WTC11 (cell line): ENCODE measurements at regions not wholly inside any gene's neighbourhood (a gene's known extent, or its start where the extent isn't known, plus 50 kb on each side); places are given as distances from the start of the nearest gene placed in this dataset.

ENCODE experiments used
- ATAC-seq: fragments of 200-7000 bp; cut with Tn5 transposase; 2 replicates; pipeline ENCODE4 v1.10.0; 2021; ENCODE audit warnings: mild to moderate bottlenecking, moderate library complexity
- CTCF ChIA-PET: fragments of 300-600 bp; sonication (Branson Sonifier 250); formaldehyde crosslinking; loops from one replicate; lab custom pipeline; 2021; ENCODE audit warnings: antibody characterized with exemption; lab: Charles Lee
- POLR2A ChIA-PET: fragments of 350-600 bp; sonication (Branson Sonifier 250); formaldehyde crosslinking; loops from one replicate; lab custom pipeline; 2021; ENCODE audit warnings: antibody characterized with exemption; lab: Charles Lee
- DNase-seq: peaks from one replicate; pipeline ENCODE4 v3.0.0; 2021; ENCODE audit warnings: low spot score
- H3K27ac Mint-ChIP-seq: 2 replicates; pipeline ENCODE4 v1.8.0; 2021; ENCODE audit warnings: mixed read lengths
- H3K27me3 Mint-ChIP-seq: 2 replicates; pipeline ENCODE4 v1.8.0; 2021; ENCODE audit warnings: low read depth, mild to moderate bottlenecking, moderate library complexity, mixed read lengths
- H3K36me3 Mint-ChIP-seq: 2 replicates; pipeline ENCODE4 v1.8.0; 2021; ENCODE audit warnings: mixed read lengths
- H3K4me1 Mint-ChIP-seq: 2 replicates; pipeline ENCODE4 v1.8.0; 2022; ENCODE audit warnings: mixed read lengths
- H3K4me3 Mint-ChIP-seq: 2 replicates; pipeline ENCODE4 v1.8.0; 2021; ENCODE audit warnings: mild to moderate bottlenecking, moderate library complexity, mixed read lengths
- H3K9me3 Mint-ChIP-seq: 2 replicates; pipeline ENCODE4 v1.8.0; 2021; ENCODE audit warnings: mixed read lengths
- ELF4 ChIP-seq: sonication (generic); formaldehyde crosslinking; IDR thresholded peaks from 2 replicates; pipeline ENCODE4 v1.8.1; 2022; ENCODE audit warnings: low read depth, mild to moderate bottlenecking, moderate library complexity, missing genetic modification reagents
- EMX1 ChIP-seq: fragments of 250-450 bp; sonication (Bioruptor Pico); IDR thresholded peaks from 2 replicates; pipeline ENCODE4 v1.8.0; 2021; ENCODE audit warnings: mild to moderate bottlenecking
- ETV6 ChIP-seq: sonication (generic); formaldehyde crosslinking; IDR thresholded peaks from 2 replicates; pipeline ENCODE4 v1.8.1; 2022; ENCODE audit warnings: mild to moderate bottlenecking, missing genetic modification reagents
- GRHL2 ChIP-seq: fragments of 250-450 bp; sonication (Bioruptor Pico); IDR thresholded peaks from 2 replicates; pipeline ENCODE4 v1.8.0; 2022; ENCODE audit warnings: mild to moderate bottlenecking, moderate library complexity; ENCODE audit not compliant: insufficient replicate concordance, severe bottlenecking
- GTF2I ChIP-seq: fragments of 250-450 bp; sonication (Bioruptor Pico); conservative IDR thresholded peaks from 2 replicates; pipeline ENCODE4 v1.4.0; 2021; ENCODE audit warnings: mild to moderate bottlenecking
- HMGA2 ChIP-seq: fragments of 250-450 bp; sonication (Bioruptor Pico); IDR thresholded peaks from 2 replicates; pipeline ENCODE4 v1.4.0; 2021; ENCODE audit warnings: mild to moderate bottlenecking, moderate library complexity
- MXD4 ChIP-seq: fragments of 250-450 bp; sonication (Bioruptor Pico); IDR thresholded peaks from 2 replicates; pipeline ENCODE4 v1.8.0; 2021; ENCODE audit warnings: mild to moderate bottlenecking, moderate library complexity, borderline replicate concordance
- NFATC4 ChIP-seq: fragments of 250-450 bp; sonication (Bioruptor Pico); IDR thresholded peaks from 2 replicates; pipeline ENCODE4 v1.9.0; 2021; ENCODE audit warnings: mild to moderate bottlenecking
- NR3C1 ChIP-seq: sonication (generic); formaldehyde crosslinking; conservative IDR thresholded peaks from 2 replicates; pipeline ENCODE4 v1.8.1; 2023; ENCODE audit warnings: low read depth, mild to moderate bottlenecking, missing genetic modification reagents
- OVOL2 ChIP-seq: fragments of 250-450 bp; sonication (Bioruptor Pico); IDR thresholded peaks from 2 replicates; pipeline ENCODE4 v1.9.0; 2021; ENCODE audit warnings: mild to moderate bottlenecking, borderline replicate concordance
- RORB ChIP-seq: fragments of 250-450 bp; sonication (Bioruptor Pico); IDR thresholded peaks from 2 replicates; pipeline ENCODE4 v1.9.0; 2021; ENCODE audit warnings: mild to moderate bottlenecking
- SMAD4 ChIP-seq: sonication (generic); formaldehyde crosslinking; IDR thresholded peaks from 2 replicates; pipeline ENCODE4 v1.8.0; 2022; ENCODE audit warnings: mild to moderate bottlenecking, missing genetic modification reagents
- ZNF138 ChIP-seq: sonication (generic); formaldehyde crosslinking; conservative IDR thresholded peaks from 2 replicates; pipeline ENCODE4 v1.8.1; 2022; ENCODE audit warnings: mild to moderate bottlenecking, moderate library complexity, missing genetic modification reagents
- ZNF219 ChIP-seq: sonication (generic); formaldehyde crosslinking; IDR thresholded peaks from 2 replicates; pipeline ENCODE4 v1.8.0; 2023; ENCODE audit warnings: missing genetic modification reagents, mild to moderate bottlenecking, borderline replicate concordance
- ZNF263 ChIP-seq: sonication (generic); formaldehyde crosslinking; IDR thresholded peaks from 2 replicates; pipeline ENCODE4 v1.8.1; 2022; ENCODE audit warnings: low read depth, mild to moderate bottlenecking, moderate library complexity, missing genetic modification reagents
- ZNF317 ChIP-seq: sonication (generic); formaldehyde crosslinking; IDR thresholded peaks from 2 replicates; pipeline ENCODE4 v1.8.1; 2023; ENCODE audit warnings: low read depth, mild to moderate bottlenecking, moderate library complexity, missing genetic modification reagents, borderline replicate concordance
- ZNF396 ChIP-seq: fragments of 250-450 bp; sonication (Bioruptor Pico); IDR thresholded peaks from 2 replicates; pipeline ENCODE4 v1.8.0; 2021; ENCODE audit warnings: mild to moderate bottlenecking, moderate library complexity, borderline replicate concordance
- TF ChIP-seq, protein P1 (sequence below): fragments of 250-450 bp; sonication (Bioruptor Pico); IDR thresholded peaks from 2 replicates; pipeline ENCODE4 v1.9.0; 2021; ENCODE audit warnings: moderate library complexity, mild to moderate bottlenecking, inconsistent platforms, borderline replicate concordance
- TF ChIP-seq, protein P2 (sequence below): sonication (generic); formaldehyde crosslinking; IDR thresholded peaks from 2 replicates; pipeline ENCODE4 v1.8.0; 2023; ENCODE audit warnings: mild to moderate bottlenecking, missing genetic modification reagents
- TF ChIP-seq, protein P3 (sequence below): sonication (generic); formaldehyde crosslinking; IDR thresholded peaks from 2 replicates; pipeline ENCODE4 v1.8.1; 2022; ENCODE audit warnings: mild to moderate bottlenecking, missing genetic modification reagents, moderate library complexity, borderline replicate concordance
- TF ChIP-seq, protein P4 (sequence below): sonication (generic); formaldehyde crosslinking; IDR thresholded peaks from 2 replicates; pipeline ENCODE4 v1.8.1; 2023; ENCODE audit warnings: mild to moderate bottlenecking, missing genetic modification reagents, moderate library complexity
- TF ChIP-seq, protein P5 (sequence below): sonication (generic); formaldehyde crosslinking; IDR thresholded peaks from 2 replicates; pipeline ENCODE4 v1.8.1; 2023; ENCODE audit warnings: mild to moderate bottlenecking, moderate library complexity, missing genetic modification reagents
- TF ChIP-seq, protein P6 (sequence below): sonication (generic); formaldehyde crosslinking; IDR thresholded peaks from 2 replicates; pipeline ENCODE4 v1.8.1; 2022; ENCODE audit warnings: low read depth, missing genetic modification reagents, borderline replicate concordance

DNA sequence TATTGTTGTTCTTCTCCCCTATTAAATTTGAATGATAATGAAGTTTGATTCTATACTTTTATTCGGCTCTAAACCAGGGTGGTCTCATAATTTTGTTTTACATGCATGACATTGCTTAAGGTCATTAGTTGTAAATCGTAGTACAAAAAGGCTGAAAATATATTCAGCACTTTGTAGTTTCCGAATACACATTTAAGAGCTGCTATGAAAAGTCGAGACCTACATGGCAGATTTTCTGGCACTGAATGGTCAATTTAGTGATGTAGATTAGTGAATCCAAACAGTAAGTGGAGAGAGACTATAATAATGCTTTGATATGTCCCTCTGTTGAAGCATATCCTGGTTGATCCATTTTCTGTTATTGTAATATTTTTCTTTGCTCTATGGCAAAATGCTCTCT, 254.0 kb upstream of the SOX2 start (continued):
- TF ChIP-seq ZNF317 (CRISPR knock-in tag) (no peak), ZNF219 (CRISPR knock-in tag) (no peak)
- TF ChIP-seq, protein P1, sequence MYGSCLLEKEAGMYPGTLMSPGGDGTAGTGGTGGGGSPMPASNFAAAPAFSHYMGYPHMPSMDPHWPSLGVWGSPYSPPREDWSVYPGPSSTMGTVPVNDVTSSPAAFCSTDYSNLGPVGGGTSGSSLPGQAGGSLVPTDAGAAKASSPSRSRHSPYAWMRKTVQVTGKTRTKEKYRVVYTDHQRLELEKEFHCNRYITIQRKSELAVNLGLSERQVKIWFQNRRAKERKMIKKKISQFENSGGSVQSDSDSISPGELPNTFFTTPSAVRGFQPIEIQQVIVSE (CRISPR knock-in tag): no peak

DNA sequence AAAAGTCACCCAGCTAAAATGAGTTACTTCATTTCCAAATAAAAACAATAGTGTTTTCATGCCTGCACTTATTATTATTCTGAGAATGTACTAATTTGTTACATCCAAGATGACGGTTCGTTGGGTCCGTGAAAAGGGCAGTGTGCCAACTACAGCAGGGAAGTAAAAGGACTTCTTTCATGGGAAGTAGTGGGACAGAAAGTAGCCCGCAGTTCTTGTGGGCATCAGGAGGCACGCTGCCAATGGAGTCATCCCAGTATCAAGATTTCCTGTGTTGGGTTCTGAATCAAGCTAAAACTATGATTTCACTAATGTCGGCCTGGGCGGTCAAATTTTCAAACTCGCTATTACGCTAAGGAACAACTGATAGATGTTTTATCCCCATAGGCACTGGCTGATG, 254.5 kb upstream of the SOX2 start:
- no peak overlapping the region for H3K27ac Mint-ChIP-seq

DNA sequence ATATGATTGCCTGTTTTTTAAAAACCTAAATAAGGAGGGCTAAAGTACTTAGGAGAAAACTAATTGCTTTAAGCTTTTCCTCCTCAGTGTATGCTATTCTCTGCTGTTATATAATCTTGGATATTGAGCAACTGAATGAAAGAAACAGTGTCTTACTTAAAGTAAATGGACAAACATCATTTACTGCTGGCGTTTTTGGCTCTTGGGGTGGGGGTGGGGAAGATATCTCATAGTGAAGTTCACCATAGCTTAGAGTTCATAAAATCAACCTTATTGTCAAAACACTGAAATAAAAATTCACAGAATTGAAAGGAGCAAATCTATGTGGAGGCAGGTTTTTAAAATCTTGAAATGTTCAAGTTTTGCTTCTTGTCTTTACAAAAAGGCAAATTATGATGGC, 256.4 kb upstream of the SOX2 start:
- CTCF ChIA-PET: interaction anchor here (0.6 to 1.1 kb wide), 2 partner anchors 157 to 326 kb away, joined by 3 to 4 read pairs; no protein-coding TSS in a partner anchor
- ATAC-seq (no peak), DNase-seq (no peak)
- peaks cover 30% of the 10 kb centered on the region for H3K4me1 Mint-ChIP-seq
- no peak for TF ChIP-seq ZNF138 (CRISPR knock-in tag)
- TF ChIP-seq RORB: no peak
- no peak for TF ChIP-seq HMGA2 (CRISPR knock-in tag)
- TF ChIP-seq, protein P2, sequence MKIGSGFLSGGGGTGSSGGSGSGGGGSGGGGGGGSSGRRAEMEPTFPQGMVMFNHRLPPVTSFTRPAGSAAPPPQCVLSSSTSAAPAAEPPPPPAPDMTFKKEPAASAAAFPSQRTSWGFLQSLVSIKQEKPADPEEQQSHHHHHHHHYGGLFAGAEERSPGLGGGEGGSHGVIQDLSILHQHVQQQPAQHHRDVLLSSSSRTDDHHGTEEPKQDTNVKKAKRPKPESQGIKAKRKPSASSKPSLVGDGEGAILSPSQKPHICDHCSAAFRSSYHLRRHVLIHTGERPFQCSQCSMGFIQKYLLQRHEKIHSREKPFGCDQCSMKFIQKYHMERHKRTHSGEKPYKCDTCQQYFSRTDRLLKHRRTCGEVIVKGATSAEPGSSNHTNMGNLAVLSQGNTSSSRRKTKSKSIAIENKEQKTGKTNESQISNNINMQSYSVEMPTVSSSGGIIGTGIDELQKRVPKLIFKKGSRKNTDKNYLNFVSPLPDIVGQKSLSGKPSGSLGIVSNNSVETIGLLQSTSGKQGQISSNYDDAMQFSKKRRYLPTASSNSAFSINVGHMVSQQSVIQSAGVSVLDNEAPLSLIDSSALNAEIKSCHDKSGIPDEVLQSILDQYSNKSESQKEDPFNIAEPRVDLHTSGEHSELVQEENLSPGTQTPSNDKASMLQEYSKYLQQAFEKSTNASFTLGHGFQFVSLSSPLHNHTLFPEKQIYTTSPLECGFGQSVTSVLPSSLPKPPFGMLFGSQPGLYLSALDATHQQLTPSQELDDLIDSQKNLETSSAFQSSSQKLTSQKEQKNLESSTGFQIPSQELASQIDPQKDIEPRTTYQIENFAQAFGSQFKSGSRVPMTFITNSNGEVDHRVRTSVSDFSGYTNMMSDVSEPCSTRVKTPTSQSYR (CRISPR knock-in tag): no peak
- TF ChIP-seq MXD4 (CRISPR knock-in tag): no peak
- TF ChIP-seq, protein P3, sequence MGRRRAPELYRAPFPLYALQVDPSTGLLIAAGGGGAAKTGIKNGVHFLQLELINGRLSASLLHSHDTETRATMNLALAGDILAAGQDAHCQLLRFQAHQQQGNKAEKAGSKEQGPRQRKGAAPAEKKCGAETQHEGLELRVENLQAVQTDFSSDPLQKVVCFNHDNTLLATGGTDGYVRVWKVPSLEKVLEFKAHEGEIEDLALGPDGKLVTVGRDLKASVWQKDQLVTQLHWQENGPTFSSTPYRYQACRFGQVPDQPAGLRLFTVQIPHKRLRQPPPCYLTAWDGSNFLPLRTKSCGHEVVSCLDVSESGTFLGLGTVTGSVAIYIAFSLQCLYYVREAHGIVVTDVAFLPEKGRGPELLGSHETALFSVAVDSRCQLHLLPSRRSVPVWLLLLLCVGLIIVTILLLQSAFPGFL (CRISPR knock-in tag): no peak
- TF ChIP-seq GTF2I: no peak
- no peak for TF ChIP-seq GRHL2 (CRISPR knock-in tag)
- TF ChIP-seq NFATC4 (CRISPR knock-in tag): no peak
- no peak for TF ChIP-seq ZNF263 (CRISPR knock-in tag)
- TF ChIP-seq SMAD4 (CRISPR knock-in tag): no peak
- TF ChIP-seq, protein P4, sequence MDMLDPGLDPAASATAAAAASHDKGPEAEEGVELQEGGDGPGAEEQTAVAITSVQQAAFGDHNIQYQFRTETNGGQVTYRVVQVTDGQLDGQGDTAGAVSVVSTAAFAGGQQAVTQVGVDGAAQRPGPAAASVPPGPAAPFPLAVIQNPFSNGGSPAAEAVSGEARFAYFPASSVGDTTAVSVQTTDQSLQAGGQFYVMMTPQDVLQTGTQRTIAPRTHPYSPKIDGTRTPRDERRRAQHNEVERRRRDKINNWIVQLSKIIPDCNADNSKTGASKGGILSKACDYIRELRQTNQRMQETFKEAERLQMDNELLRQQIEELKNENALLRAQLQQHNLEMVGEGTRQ (CRISPR knock-in tag): no peak
- TF ChIP-seq ZNF396: no peak
- TF ChIP-seq, protein P5, sequence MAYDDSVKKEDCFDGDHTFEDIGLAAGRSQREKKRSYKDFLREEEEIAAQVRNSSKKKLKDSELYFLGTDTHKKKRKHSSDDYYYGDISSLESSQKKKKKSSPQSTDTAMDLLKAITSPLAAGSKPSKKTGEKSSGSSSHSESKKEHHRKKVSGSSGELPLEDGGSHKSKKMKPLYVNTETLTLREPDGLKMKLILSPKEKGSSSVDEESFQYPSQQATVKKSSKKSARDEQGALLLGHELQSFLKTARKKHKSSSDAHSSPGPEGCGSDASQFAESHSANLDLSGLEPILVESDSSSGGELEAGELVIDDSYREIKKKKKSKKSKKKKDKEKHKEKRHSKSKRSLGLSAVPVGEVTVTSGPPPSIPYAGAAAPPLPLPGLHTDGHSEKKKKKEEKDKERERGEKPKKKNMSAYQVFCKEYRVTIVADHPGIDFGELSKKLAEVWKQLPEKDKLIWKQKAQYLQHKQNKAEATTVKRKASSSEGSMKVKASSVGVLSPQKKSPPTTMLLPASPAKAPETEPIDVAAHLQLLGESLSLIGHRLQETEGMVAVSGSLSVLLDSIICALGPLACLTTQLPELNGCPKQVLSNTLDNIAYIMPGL (CRISPR knock-in tag): no peak
- no peak overlapping the region for H3K27ac Mint-ChIP-seq
- no peaks in the 10 kb centered on the region for H3K27me3 Mint-ChIP-seq
- no peaks in the 10 kb centered on the region for H3K36me3 Mint-ChIP-seq
- H3K4me3 Mint-ChIP-seq: no peak overlapping the region
- POLR2A ChIA-PET: no interaction called here
- peaks cover 8% of the 10 kb centered on the region for H3K9me3 Mint-ChIP-seq

More for the DNA sequence above, 254.5 kb upstream of the SOX2 start:
- TF ChIP-seq OVOL2 (CRISPR knock-in tag) (no peak), MXD4 (CRISPR knock-in tag) (no peak), ELF4 (CRISPR knock-in tag) (no peak), ETV6 (CRISPR knock-in tag) (no peak), EMX1 (CRISPR knock-in tag) (no peak), ZNF219 (CRISPR knock-in tag) (no peak), NR3C1 (no peak)
- TF ChIP-seq, protein P6, sequence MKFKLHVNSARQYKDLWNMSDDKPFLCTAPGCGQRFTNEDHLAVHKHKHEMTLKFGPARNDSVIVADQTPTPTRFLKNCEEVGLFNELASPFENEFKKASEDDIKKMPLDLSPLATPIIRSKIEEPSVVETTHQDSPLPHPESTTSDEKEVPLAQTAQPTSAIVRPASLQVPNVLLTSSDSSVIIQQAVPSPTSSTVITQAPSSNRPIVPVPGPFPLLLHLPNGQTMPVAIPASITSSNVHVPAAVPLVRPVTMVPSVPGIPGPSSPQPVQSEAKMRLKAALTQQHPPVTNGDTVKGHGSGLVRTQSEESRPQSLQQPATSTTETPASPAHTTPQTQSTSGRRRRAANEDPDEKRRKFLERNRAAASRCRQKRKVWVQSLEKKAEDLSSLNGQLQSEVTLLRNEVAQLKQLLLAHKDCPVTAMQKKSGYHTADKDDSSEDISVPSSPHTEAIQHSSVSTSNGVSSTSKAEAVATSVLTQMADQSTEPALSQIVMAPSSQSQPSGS (CRISPR knock-in tag): no peak
- TF ChIP-seq, all 79 proteins: peak for 0
- DNase-seq: no peak
- ChIA-PET POLR2A (no interaction called here), CTCF (no interaction called here)
- no peaks in the 10 kb centered on the region for H3K36me3 Mint-ChIP-seq
- no peak overlapping the region for H3K4me3 Mint-ChIP-seq
- no peaks in the 10 kb centered on the region for H3K27me3 Mint-ChIP-seq
- H3K9me3 Mint-ChIP-seq: no peaks in the 10 kb centered on the region
- ATAC-seq: no peak
- peaks cover 30% of the 10 kb centered on the region for H3K4me1 Mint-ChIP-seq
